Activated naive CD8-positive, alpha-beta T cell treated with anti-CD3 and anti-CD28 coated beads for 36 hours (primary cell): ENCODE measurements at regions not wholly inside any gene's neighbourhood (a gene's known extent, or its start where the extent isn't known, plus 50 kb on each side); places are given as distances from the start of the nearest gene placed in this dataset.

Experiments used
- DNase-seq: peaks from one replicate; pipeline ENCODE4 v3.0.0; 2021
- H3K27ac Mint-ChIP-seq: one replicate; pipeline ENCODE4 v1.8.0; 2022; ENCODE audit warnings: mild to moderate bottlenecking, moderate library complexity, mixed read lengths
- H3K27me3 Mint-ChIP-seq: one replicate; pipeline ENCODE4 v1.8.0; 2022; ENCODE audit warnings: mild to moderate bottlenecking, mixed read lengths
- H3K36me3 Mint-ChIP-seq: one replicate; pipeline ENCODE4 v1.8.0; 2021; ENCODE audit warnings: mild to moderate bottlenecking, mixed read lengths
- H3K4me1 Mint-ChIP-seq: one replicate; pipeline ENCODE4 v1.8.0; 2021; ENCODE audit warnings: mixed read lengths
- H3K4me3 Mint-ChIP-seq: one replicate; pipeline ENCODE4 v1.8.0; 2022; ENCODE audit warnings: mild to moderate bottlenecking, moderate library complexity, mixed read lengths
- H3K9me3 Mint-ChIP-seq: one replicate; pipeline ENCODE4 v1.8.0; 2022; ENCODE audit warnings: mixed read lengths

- Mint-ChIP-seq H3K4me1 (no peaks in the 10 kb centered on the region), H3K9me3 (no peaks in the 10 kb centered on the region), H3K27ac (no peak overlapping the region), H3K4me3 (no peak overlapping the region), H3K36me3 (no peaks in the 10 kb centered on the region), H3K27me3 (no peaks in the 10 kb centered on the region)
- no peak for DNase-seq
These were observed 340.6 kb upstream of the GOLIM4 start for GRCh38 chr3:168436245-168436724.

- no peak overlapping the region for H3K27ac Mint-ChIP-seq
- no peak for DNase-seq
- H3K4me1 Mint-ChIP-seq, result no peaks in the 10 kb centered on the region
- H3K4me3 Mint-ChIP-seq, result no peak overlapping the region
- H3K36me3 Mint-ChIP-seq, result no peaks in the 10 kb centered on the region
- no peaks in the 10 kb centered on the region for H3K27me3 Mint-ChIP-seq
- H3K9me3 Mint-ChIP-seq, result no peaks in the 10 kb centered on the region
These were observed 335.8 kb upstream of the GOLIM4 start for GRCh38 chr3:168431491-168431890.

- no peaks in the 10 kb centered on the region for H3K36me3 Mint-ChIP-seq
- H3K27me3 Mint-ChIP-seq, result no peaks in the 10 kb centered on the region
- H3K27ac Mint-ChIP-seq, result no peak overlapping the region
- H3K4me1 Mint-ChIP-seq, result no peaks in the 10 kb centered on the region
- H3K4me3 Mint-ChIP-seq, result no peak overlapping the region
- no peak for DNase-seq
- no peaks in the 10 kb centered on the region for H3K9me3 Mint-ChIP-seq
These were observed 332.2 kb upstream of the GOLIM4 start for GRCh38 chr3:168427835-168428475.

- Mint-ChIP-seq H3K4me1 (no peaks in the 10 kb centered on the region), H3K27me3 (no peaks in the 10 kb centered on the region), H3K9me3 (no peaks in the 10 kb centered on the region), H3K27ac (no peak overlapping the region), H3K4me3 (no peak overlapping the region), H3K36me3 (no peaks in the 10 kb centered on the region)
- no peak for DNase-seq
These were observed 331.4 kb upstream of the GOLIM4 start for GRCh38 chr3:168427156-168427555.

GRCh38 chr3:168425936-168426595 lies 330.3 kb upstream of the GOLIM4 start:
- Mint-ChIP-seq H3K4me1 (no peaks in the 10 kb centered on the region), H3K9me3 (no peaks in the 10 kb centered on the region), H3K27ac (no peak overlapping the region), H3K36me3 (no peaks in the 10 kb centered on the region), H3K27me3 (no peaks in the 10 kb centered on the region), H3K4me3 (no peak overlapping the region)
- DNase-seq, result no peak

GRCh38 chr3:168424059-168424734 lies 328.5 kb upstream of the GOLIM4 start:
- Mint-ChIP-seq H3K27me3 (no peaks in the 10 kb centered on the region), H3K4me1 (no peaks in the 10 kb centered on the region), H3K9me3 (no peaks in the 10 kb centered on the region), H3K27ac (no peak overlapping the region), H3K4me3 (no peak overlapping the region), H3K36me3 (no peaks in the 10 kb centered on the region)
- DNase-seq, result no peak

- Mint-ChIP-seq H3K27ac (no peak overlapping the region), H3K4me1 (no peaks in the 10 kb centered on the region), H3K36me3 (no peaks in the 10 kb centered on the region), H3K9me3 (no peaks in the 10 kb centered on the region), H3K27me3 (no peaks in the 10 kb centered on the region), H3K4me3 (no peak overlapping the region)
- no peak for DNase-seq
These were observed 327.1 kb upstream of the GOLIM4 start for GRCh38 chr3:168422843-168423242.

- Mint-ChIP-seq H3K27me3 (no peaks in the 10 kb centered on the region), H3K27ac (no peak overlapping the region), H3K4me3 (no peak overlapping the region), H3K36me3 (no peaks in the 10 kb centered on the region), H3K4me1 (no peaks in the 10 kb centered on the region), H3K9me3 (no peaks in the 10 kb centered on the region)
- no peak for DNase-seq
These were observed 323.4 kb upstream of the GOLIM4 start for GRCh38 chr3:168419091-168419490.

GRCh38 chr3:168417016-168417415 lies 321.3 kb upstream of the GOLIM4 start:
- H3K27me3 Mint-ChIP-seq, result no peaks in the 10 kb centered on the region

GRCh38 chr3:168416446-168416845 lies 320.7 kb upstream of the GOLIM4 start:
- Mint-ChIP-seq H3K36me3 (no peaks in the 10 kb centered on the region), H3K4me3 (no peak overlapping the region), H3K27ac (no peak overlapping the region), H3K9me3 (no peaks in the 10 kb centered on the region), H3K4me1 (no peaks in the 10 kb centered on the region), H3K27me3 (no peaks in the 10 kb centered on the region)
- no peak for DNase-seq

More at GRCh38 chr3:168417016-168417415, 321.3 kb upstream of the GOLIM4 start:
- Mint-ChIP-seq H3K27ac (no peak overlapping the region), H3K9me3 (no peaks in the 10 kb centered on the region), H3K4me1 (no peaks in the 10 kb centered on the region), H3K36me3 (no peaks in the 10 kb centered on the region), H3K4me3 (no peak overlapping the region)
- DNase-seq, result no peak

- no peaks in the 10 kb centered on the region for H3K36me3 Mint-ChIP-seq
- H3K4me3 Mint-ChIP-seq, result no peak overlapping the region
- H3K4me1 Mint-ChIP-seq, result no peaks in the 10 kb centered on the region
- H3K9me3 Mint-ChIP-seq, result peaks cover 4% of the 10 kb centered on the region
- no peaks in the 10 kb centered on the region for H3K27me3 Mint-ChIP-seq
- no peak overlapping the region for H3K27ac Mint-ChIP-seq
- no peak for DNase-seq
These were observed 318.4 kb upstream of the GOLIM4 start for GRCh38 chr3:168414149-168414548.

GRCh38 chr3:168407381-168407780 lies 311.7 kb upstream of the GOLIM4 start:
- Mint-ChIP-seq H3K27ac (no peak overlapping the region), H3K9me3 (peaks cover 4% of the 10 kb centered on the region), H3K27me3 (no peaks in the 10 kb centered on the region), H3K4me3 (no peak overlapping the region), H3K36me3 (no peaks in the 10 kb centered on the region), H3K4me1 (no peaks in the 10 kb centered on the region)
- DNase-seq, result no peak

- Mint-ChIP-seq H3K36me3 (no peaks in the 10 kb centered on the region), H3K4me3 (no peak overlapping the region), H3K9me3 (peaks cover 3% of the 10 kb centered on the region), H3K4me1 (no peaks in the 10 kb centered on the region), H3K27ac (no peak overlapping the region), H3K27me3 (no peaks in the 10 kb centered on the region)
- DNase-seq, result no peak
These were observed 309.6 kb upstream of the GOLIM4 start for GRCh38 chr3:168405288-168405687.

- Mint-ChIP-seq H3K27me3 (no peaks in the 10 kb centered on the region), H3K9me3 (peaks cover 2% of the 10 kb centered on the region), H3K36me3 (no peaks in the 10 kb centered on the region), H3K4me1 (no peaks in the 10 kb centered on the region), H3K27ac (no peak overlapping the region), H3K4me3 (no peak overlapping the region)
- no peak for DNase-seq
These were observed 302.8 kb upstream of the GOLIM4 start for GRCh38 chr3:168398371-168399025.

GRCh38 chr3:168396861-168397260 lies 301.1 kb upstream of the GOLIM4 start:
- no peak overlapping the region for H3K4me3 Mint-ChIP-seq
- DNase-seq, result no peak
- H3K4me1 Mint-ChIP-seq, result no peaks in the 10 kb centered on the region
- H3K27ac Mint-ChIP-seq, result no peak overlapping the region
- peaks cover 4% of the 10 kb centered on the region for H3K9me3 Mint-ChIP-seq
- H3K36me3 Mint-ChIP-seq, result no peaks in the 10 kb centered on the region
- no peaks in the 10 kb centered on the region for H3K27me3 Mint-ChIP-seq
